B cell (primary cell): ENCODE measurements at regions not wholly inside any gene's neighbourhood (a gene's known extent, or its start where the extent isn't known, plus 50 kb on each side); places are given as distances from the start of the nearest gene placed in this dataset.

Experiments used
- ATAC-seq: fragments of 200-7000 bp; cut with Tn5 transposase; one replicate; pipeline ENCODE4 v1.10.0; 2021; ENCODE audit warnings: low read depth, mild to moderate bottlenecking, moderate number of reproducible peaks, moderate library complexity
- CTCF ChIA-PET: fragments of 350-600 bp; sonication (Branson Sonifier 250); formaldehyde crosslinking; loops from one replicate; lab custom pipeline; 2021; ENCODE audit warnings: antibody characterized with exemption, inconsistent platforms; lab: Charles Lee
- POLR2A ChIA-PET: fragments of 350-600 bp; sonication (Branson Sonifier 250); formaldehyde crosslinking; loops from one replicate; lab custom pipeline; 2021; ENCODE audit warnings: antibody characterized with exemption; lab: Charles Lee
- DNase-seq: peaks from one replicate; pipeline ENCODE4 v3.0.0; 2013
- H2AFZ ChIP-seq: 2 replicates; pipeline ENCODE4 v1.6.1; 2012; ENCODE audit warnings: mild to moderate bottlenecking, low read depth, low read length; ENCODE audit not compliant: insufficient read depth, poor library complexity, severe bottlenecking
- H3K27ac ChIP-seq, 2 donors: 1 replicate in 1 of 2; 2 replicates in 1 of 2; pipeline ENCODE4 v1.5.1; 2012 to 2013; ENCODE audit warnings: low read length in 2 of 2, mild to moderate bottlenecking in 2 of 2, moderate library complexity in 1 of 2
- H3K27me3 ChIP-seq, 4 experiments: fragments of 200-600 bp in 1 of 4; sonication (generic) in 1 of 4; replicated peaks in 1 of 4; 1 replicate in 2 of 4; 2 replicates in 2 of 4; pipeline versions ENCODE4 v1.6.1 to v1.7.0; 2013 to 2016; ENCODE audit warnings: low read length in 3 of 4, mild to moderate bottlenecking in 2 of 4, mixed read lengths in 1 of 4, moderate library complexity in 1 of 4; ENCODE audit not compliant: insufficient read depth in 4 of 4, control insufficient read depth in 3 of 4; ENCODE audit errors: control extremely low read depth in 1 of 4
- H3K36me3 ChIP-seq, 2 experiments: replicated peaks in 1 of 2; 1 replicate in 1 of 2; 2 replicates in 1 of 2; pipeline versions ENCODE4 v1.6.1 to v1.7.1; 2013; ENCODE audit warnings: low read length in 1 of 2; ENCODE audit not compliant: insufficient read depth in 2 of 2, control insufficient read depth in 1 of 2; ENCODE audit errors: control extremely low read depth in 1 of 2, extremely low read depth in 1 of 2
- H3K4me1 ChIP-seq, 2 donors: fragments of 200-600 bp in 1 of 2; sonication (generic) in 1 of 2; 1 replicate in 1 of 2; 2 replicates in 1 of 2; pipeline versions ENCODE4 v1.5.1 to v1.6.1; 2013 to 2017; ENCODE audit warnings: low read length in 2 of 2; ENCODE audit not compliant: control insufficient read depth in 2 of 2, insufficient read depth in 2 of 2
- H3K4me2 ChIP-seq: replicated peaks from 2 replicates; pipeline ENCODE3; 2012; ENCODE audit warnings: mild to moderate bottlenecking, low read depth, low read length; ENCODE audit not compliant: poor library complexity, severe bottlenecking
- H3K4me3 ChIP-seq, 5 experiments: fragments of 200-600 bp in 1 of 5; sonication (generic) in 1 of 5; 1 replicate in 3 of 5; 2 replicates in 2 of 5; pipeline versions ENCODE4 v1.5.1 to v1.7.0; 2011 to 2016; ENCODE audit warnings: low read length in 4 of 5, mild to moderate bottlenecking in 4 of 5, low read depth in 2 of 5, control low read depth in 1 of 5, moderate library complexity in 1 of 5; ENCODE audit not compliant: insufficient read depth in 1 of 5; ENCODE audit errors: control extremely low read depth in 1 of 5, extremely low read depth in 1 of 5
- H3K79me2 ChIP-seq: fragments of 200-600 bp; sonication (generic); one replicate; pipeline ENCODE4 v1.6.0; 2016; ENCODE audit warnings: low read length; ENCODE audit not compliant: control insufficient read depth, insufficient read depth
- H3K9ac ChIP-seq: fragments of 200-600 bp; sonication (generic); 2 replicates; pipeline ENCODE4 v1.6.1; 2017; ENCODE audit warnings: mild to moderate bottlenecking, low read length, moderate library complexity
- H3K9me3 ChIP-seq, 3 donors: one replicate each; pipeline versions ENCODE4 v1.6.1 to v1.7.1; 2013; ENCODE audit warnings: low read length in 2 of 3; ENCODE audit not compliant: control insufficient read depth in 2 of 3, insufficient read depth in 1 of 3; ENCODE audit errors: control extremely low read depth in 1 of 3
- H4K20me1 ChIP-seq: 2 replicates; pipeline ENCODE4 v1.6.0; 2012; ENCODE audit warnings: mild to moderate bottlenecking, low read length; ENCODE audit not compliant: insufficient read depth, control insufficient read depth, poor library complexity, severe bottlenecking
- H3K27ac Mint-ChIP-seq: one replicate; pipeline ENCODE4 v1.8.0; 2021; ENCODE audit warnings: mixed read lengths
- H3K27me3 Mint-ChIP-seq: one replicate; pipeline ENCODE4 v1.8.0; 2021; ENCODE audit warnings: mixed read lengths
- H3K4me1 Mint-ChIP-seq: one replicate; pipeline ENCODE4 v1.8.0; 2021; ENCODE audit warnings: mixed read lengths
- H3K4me3 Mint-ChIP-seq: one replicate; pipeline ENCODE4 v1.8.0; 2021; ENCODE audit warnings: mixed read lengths
- H3K9me3 Mint-ChIP-seq: one replicate; pipeline ENCODE4 v1.8.0; 2022; ENCODE audit warnings: mixed read lengths; ENCODE audit not compliant: insufficient read depth
- CTCF ChIP-seq: fragments of 200-600 bp; IDR thresholded peaks from one replicate; pipeline ENCODE4 v1.8.0; 2022; ENCODE audit warnings: antibody characterized with exemption, mild to moderate bottlenecking
- EZH2 ChIP-seq: IDR thresholded peaks from 2 replicates; pipeline ENCODE4 v1.6.1; 2012; ENCODE audit warnings: borderline replicate concordance, low read depth, mild to moderate bottlenecking, moderate library complexity, low read length; ENCODE audit not compliant: insufficient read depth, poor library complexity, severe bottlenecking
- WGBS: methylation state at CpG from one replicate; pipeline ENCODE4 v1.1.5; 2013; ENCODE audit warnings: missing lambda C conversion rate; ENCODE audit not compliant: insufficient coverage; 5-methylcytosine and 5-hydroxymethylcytosine counted together
- intact Hi-C: fragments of 100-400 bp; cut with micrococcal nuclease; formaldehyde crosslinking; loops from one replicate; pipeline ENCODE4 v1.10.0; 2022

GRCh38 chr3:77800893-77801292 lies 761.0 kb downstream of the ROBO2 start:
- H2AFZ ChIP-seq: no peak overlapping the region
- WGBS: no CpG with 5 or more reads among the region's 1 CpG
- H3K9ac ChIP-seq: no peak overlapping the region
- H3K9me3 ChIP-seq: peaks cover 0 to 4% (median 0%) of the 10 kb centered on the region in 3 donors
- DNase-seq: no peak
- TF ChIP-seq CTCF (no peak), EZH2 (no peak)
- CTCF ChIA-PET: no interaction called here
- no peak overlapping the region for H3K27ac ChIP-seq
- H3K4me2 ChIP-seq: no peak overlapping the region
- H4K20me1 ChIP-seq: no peaks in the 10 kb centered on the region
- no peaks in the 10 kb centered on the region for H3K36me3 ChIP-seq
- Mint-ChIP-seq H3K27ac (no peak overlapping the region), H3K9me3 (peaks cover 6% of the 10 kb centered on the region), H3K4me1 (no peaks in the 10 kb centered on the region), H3K27me3 (no peaks in the 10 kb centered on the region), H3K4me3 (no peak overlapping the region)
- no peak overlapping the region for H3K4me3 ChIP-seq
- H3K4me1 ChIP-seq: no peaks in the 10 kb centered on the region
- H3K27me3 ChIP-seq: no peaks in the 10 kb centered on the region
- H3K79me2 ChIP-seq: no peaks in the 10 kb centered on the region
- no peak for ATAC-seq
- intact Hi-C loops: no loop called here
- POLR2A ChIA-PET: no interaction called here

DNA sequence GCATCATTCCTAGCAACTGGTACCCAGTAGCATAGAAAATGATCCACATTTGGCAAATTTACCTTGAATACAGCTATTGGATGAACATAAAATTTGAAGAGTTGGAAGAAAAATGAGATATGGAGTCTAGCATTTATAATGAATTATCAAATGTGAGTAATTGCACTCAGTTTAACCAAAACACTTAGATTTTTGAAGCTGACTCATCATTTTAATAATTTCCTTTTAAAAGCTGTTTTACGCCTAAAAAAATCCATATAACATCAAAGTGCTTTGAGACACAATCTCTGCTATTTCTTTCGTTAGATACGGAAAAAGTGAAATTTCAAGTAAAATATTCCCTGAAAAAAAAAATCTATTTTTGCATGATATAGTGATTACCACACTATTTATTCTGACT lies 767.4 kb downstream of the ROBO2 start:
- no CpG with 5 or more reads among the region's 3 CpGs for WGBS
- H3K27me3 ChIP-seq: no peaks in the 10 kb centered on the region
- ATAC-seq: no peak
- H4K20me1 ChIP-seq: no peaks in the 10 kb centered on the region
- H3K4me2 ChIP-seq: no peak overlapping the region
- Mint-ChIP-seq H3K27me3 (no peaks in the 10 kb centered on the region), H3K4me3 (no peak overlapping the region), H3K27ac (no peak overlapping the region), H3K9me3 (peaks cover 10% of the 10 kb centered on the region), H3K4me1 (no peaks in the 10 kb centered on the region)
- H3K27ac ChIP-seq: no peak overlapping the region
- H3K9me3 ChIP-seq: no peaks in the 10 kb centered on the region
- no peaks in the 10 kb centered on the region for H3K36me3 ChIP-seq
- H3K4me1 ChIP-seq: no peaks in the 10 kb centered on the region
- ChIA-PET POLR2A (no interaction called here), CTCF (no interaction called here)
- TF ChIP-seq CTCF (no peak), EZH2 (no peak)
- no peak overlapping the region for H2AFZ ChIP-seq
- no peak overlapping the region for H3K4me3 ChIP-seq
- H3K9ac ChIP-seq: no peak overlapping the region
- intact Hi-C loops: no loop called here
- H3K79me2 ChIP-seq: no peaks in the 10 kb centered on the region
- DNase-seq: no peak
